ENCODE measurements at regions not wholly inside any gene's neighbourhood (a gene's known extent, or its start where the extent isn't known, plus 50 kb on each side); places are given as distances from the start of the nearest gene placed in this dataset.
"Not testable (repeated sequence)": the region's sequence is repeated elsewhere in the genome, so short reads cannot be mapped to it uniquely, and the experiment has no call there.

DNA sequence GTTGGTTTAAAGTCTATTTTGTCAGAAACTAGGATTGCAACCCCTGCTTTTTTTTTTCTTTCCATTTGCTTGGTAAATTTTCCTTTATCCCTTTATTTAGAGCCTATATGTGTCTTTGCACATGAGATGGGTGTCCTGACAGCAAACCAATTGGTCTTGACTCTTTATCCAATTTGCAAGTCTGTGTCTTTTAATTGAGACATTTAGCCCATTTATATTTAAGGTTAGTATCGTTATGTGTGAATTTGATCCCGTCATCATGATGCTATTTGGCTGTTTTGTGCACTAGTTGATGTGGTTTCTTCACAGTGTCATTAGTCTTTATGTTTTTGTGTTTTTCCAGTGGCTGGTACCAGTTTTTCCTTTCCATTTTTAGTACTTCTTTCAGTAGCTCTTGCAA, 127.7 kb upstream of the ZNF267 start:
- no peak for DNase-seq (ENCODE audit: low read depth)

DNA sequence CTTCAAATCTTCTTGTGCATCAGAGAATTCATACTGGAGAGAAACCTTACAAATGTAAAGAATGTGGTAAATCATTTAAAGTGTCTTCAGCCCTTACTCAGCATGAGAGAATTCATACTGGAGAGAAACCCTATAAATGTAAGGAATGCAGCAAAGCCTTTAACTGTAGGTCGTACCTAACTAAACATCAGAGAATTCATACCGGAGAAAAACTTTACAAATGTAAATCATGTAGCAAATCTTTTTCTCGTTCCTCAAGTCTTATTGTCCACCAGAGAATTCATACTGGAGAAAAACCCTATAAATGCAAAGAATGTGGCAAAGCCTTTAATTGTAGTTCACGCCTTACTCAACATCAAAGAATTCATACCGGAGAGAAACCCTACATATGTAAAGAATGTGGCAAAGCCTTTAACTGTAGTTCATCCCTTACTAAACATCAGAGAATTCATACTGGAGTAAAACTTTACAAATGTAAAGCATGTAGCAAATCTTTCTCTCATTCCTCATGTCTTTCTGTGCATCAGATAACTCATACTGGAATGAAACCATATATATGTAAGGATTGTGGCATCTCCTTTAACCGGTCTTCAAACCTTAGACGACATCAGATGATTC, 118.5 kb upstream of the ZNF267 start:
- peak; percentile 8 for DNase-seq (ENCODE audit: low read depth)

DNA sequence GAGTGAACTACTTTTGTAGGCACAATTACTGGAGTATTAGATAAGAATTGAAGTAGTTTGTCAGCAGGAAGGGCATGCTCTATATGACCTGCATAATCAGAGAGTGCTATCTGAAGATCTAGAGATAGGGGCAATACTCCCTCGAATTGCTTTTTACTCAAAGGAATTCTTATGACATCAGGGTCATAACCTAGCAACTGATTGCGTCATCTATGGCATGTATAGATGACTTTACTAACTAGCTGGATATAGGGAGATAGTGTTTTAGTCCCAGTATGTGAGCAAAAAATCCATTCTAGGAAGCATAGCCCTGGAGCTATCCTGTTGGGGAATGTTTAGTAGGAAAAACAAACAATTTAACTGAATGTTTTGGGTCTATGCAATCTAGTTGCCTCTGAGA, 109.5 kb upstream of the ZNF267 start:
- DNase-seq (ENCODE audit: low read depth): no peak

DNA sequence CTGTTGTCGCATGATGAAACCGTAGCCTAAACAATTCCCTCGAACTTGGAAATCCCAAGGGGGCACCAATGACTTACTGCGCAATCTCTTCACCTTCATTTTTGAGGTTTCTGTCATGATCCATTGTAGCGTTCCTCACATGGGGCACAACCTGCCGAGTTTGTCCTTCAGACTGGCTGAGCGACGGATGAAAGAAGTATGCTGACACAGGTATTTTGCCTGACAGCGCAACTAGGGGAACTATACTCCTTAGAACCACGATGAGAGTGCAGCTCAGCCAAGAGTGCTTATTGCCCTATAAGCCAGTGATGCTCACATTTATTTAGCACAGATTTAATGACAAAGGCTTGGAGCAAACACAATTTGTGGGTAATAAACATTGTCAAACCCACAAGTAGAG, 106.3 kb upstream of the ZNF267 start:
- no peak for DNase-seq (ENCODE audit: low read depth)

DNA sequence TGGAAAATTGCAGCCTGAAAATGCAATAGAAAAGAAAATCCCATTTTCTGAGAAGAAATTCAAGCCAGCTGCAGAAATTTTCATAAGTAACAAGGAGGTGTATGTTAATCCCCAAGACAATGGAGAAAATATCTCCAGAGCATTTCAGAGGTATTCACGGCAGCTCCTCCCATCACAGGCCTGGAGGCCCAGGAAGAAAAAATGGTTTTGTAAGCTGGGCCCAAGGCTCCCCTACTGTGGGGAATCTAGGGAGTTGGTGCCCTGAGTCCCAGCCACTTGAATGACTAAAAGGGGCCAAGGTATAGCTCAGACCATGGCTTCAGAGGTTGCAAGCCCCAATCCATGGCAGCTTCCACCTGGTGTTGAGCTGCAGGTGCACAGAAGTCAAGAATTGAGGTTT, 93.3 kb upstream of the ZNF267 start:
- DNase-seq (ENCODE audit: low read depth): no peak

DNA sequence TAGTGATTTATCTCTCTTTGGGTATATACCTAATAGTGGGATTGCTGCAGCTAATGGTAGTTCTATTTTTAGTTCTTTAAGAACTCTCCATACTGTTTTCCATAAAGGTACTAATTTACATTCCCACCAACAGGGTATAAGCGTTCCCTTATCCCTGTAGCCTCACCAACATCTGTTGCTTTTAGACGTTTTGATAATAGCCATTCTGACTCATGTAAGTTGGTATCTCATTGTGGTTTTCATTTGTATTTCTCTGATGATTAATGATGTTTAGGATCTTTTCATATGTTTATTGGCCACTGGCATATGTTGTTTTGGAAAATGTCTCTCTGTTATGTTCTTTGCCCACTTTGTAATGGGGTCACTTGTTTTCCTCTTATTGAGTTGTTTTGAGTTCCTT, 88.5 kb upstream of the ZNF267 start:
- no peak for DNase-seq (ENCODE audit: low read depth)

DNA sequence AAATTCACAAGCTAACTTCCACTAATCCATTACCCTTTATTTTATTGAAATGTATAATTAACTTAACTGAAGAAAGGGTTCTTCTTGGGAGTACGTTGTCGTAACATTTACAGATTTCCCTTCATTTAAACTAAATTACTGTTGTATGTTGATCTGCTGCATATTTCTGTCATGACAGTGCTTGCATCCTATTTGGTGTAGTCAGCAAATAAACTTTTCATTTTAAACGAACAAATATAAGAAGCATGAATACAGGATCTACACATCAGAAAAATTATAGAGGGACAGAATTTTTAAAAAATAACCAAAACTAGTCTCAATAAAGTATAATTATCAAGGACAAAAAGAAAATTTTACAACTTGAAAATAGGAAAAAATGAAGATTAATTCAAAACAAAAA, 66.5 kb upstream of the ZNF267 start:
- no peak for DNase-seq (ENCODE audit: low read depth)

DNA sequence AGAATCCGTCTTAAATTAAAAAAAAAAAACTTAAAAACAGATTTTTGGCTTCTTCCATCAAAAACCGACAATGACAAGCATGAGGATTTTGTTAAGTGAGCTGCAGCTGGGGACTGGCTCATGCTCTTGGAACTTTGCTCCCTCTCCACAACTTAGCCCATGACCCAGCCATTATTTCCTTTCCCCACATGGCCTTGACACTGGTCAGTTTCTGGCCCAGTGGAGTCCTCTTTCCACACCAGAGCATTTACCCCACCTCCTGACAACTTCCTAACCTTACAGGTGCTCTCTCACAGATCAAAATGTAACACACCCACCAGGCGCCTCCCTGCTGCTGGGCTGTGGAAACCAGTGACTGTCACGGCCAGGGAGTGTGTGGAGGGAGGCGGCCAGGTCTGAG, 62.7 kb upstream of the ZNF267 start:
- DNase-seq (ENCODE audit: low read depth): no peak

DNA sequence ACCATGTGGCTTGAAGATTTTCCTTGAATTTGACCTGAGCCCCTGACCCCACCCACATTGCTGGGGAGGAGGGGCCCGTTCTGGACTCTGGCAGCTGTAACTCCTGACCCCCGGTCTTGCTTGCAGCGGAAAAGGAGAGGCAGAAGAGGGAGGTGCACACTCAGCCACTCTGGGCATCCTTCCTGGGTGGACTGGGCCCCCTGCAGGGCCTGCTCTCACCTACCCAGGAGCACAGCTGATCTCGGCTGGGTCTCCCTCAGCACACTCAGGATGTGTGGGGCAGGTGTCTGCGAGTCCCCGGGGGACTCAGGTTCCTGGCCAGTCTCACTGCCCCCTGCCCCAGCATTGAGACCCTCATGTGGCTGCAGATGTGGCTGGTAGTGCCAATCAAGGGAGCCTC, 57.5 kb upstream of the ZNF267 start:
- DNase-seq (ENCODE audit: low read depth): not testable (repeated sequence)

DNA sequence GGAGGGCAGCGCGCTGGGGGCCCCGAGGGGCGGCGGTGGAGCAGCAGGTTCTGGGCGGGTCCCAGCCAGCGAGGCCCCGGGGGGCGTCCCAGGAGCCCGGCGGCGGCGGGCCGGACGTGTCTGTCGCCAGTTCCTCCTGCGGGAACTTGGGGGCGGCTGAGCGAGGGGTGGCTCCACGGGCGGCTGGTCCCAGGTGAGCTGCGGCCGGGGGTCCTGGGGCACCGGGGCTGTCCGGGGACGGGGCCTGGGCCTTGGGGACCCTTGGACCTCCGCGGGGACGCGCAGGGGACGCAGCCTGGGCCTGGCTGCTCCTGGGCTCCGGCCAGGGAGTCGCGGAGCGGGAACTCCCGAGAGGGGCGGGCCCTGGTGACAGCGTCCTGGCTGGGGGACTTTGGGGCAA, 54.2 kb upstream of the ZNF267 start:
- DNase-seq (ENCODE audit: low read depth): no peak

DNA sequence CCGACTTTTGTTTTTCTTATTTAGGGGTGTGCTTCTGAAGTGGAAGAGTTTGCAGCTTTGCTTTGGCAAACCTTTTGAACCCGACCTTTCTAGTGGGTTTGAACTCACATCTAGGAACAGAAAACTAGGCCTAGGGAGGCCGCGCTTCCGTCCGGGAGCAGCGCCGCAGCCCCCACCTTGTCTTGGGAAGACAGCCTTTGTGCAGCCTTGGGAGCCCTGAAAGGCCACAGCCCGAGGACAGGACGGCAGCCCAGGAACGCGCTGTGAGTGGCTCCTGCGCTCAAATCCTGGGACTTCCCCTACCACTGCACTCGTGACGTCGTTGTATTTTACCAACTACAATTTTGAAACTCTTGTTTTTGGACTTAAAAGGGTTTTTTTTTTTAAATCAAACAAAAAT, 53.7 kb upstream of the ZNF267 start:
- DNase-seq (ENCODE audit: low read depth): no peak

Data from amniotic epithelial cell (primary cell).